ENCODE measurements at regions not wholly inside any gene's neighbourhood (a gene's known extent, or its start where the extent isn't known, plus 50 kb on each side); places are given as distances from the start of the nearest gene placed in this dataset.

- no peaks in the 10 kb centered on the region for H4K20me1 ChIP-seq (ENCODE audit: low read depth, low read length)
- H3K9ac ChIP-seq (ENCODE audit: low read length), result no peak overlapping the region
- TF ChIP-seq EZH2phosphoT487 (conservative IDR thresholded peaks at IDR 0.05; ENCODE audit: low read length) (no peak), CTCF (IDR thresholded peaks at IDR 0.05; ENCODE audit: insufficient read depth, low read length, poor library complexity, severe bottlenecking) (no peak)
- no peaks in the 10 kb centered on the region for H3K9me2 ChIP-seq (replicated peaks; ENCODE audit: insufficient read depth, low read length)
- no peaks in the 10 kb centered on the region for H3F3A ChIP-seq (ENCODE audit: insufficient read depth)
- no peak overlapping the region for H3K4me2 ChIP-seq (ENCODE audit: low read depth, low read length, poor library complexity, severe bottlenecking)
- H3K4me3 ChIP-seq (ENCODE audit: insufficient read depth, low read length, poor library complexity, severe bottlenecking), result no peak overlapping the region
- no peaks in the 10 kb centered on the region for H3K36me3 ChIP-seq (ENCODE audit: low read length)
- no peak overlapping the region for H2AFZ ChIP-seq (ENCODE audit: low read depth, low read length, severe bottlenecking)
- no peaks in the 10 kb centered on the region for H3K27me3 ChIP-seq (ENCODE audit: low read length)
- H3K79me2 ChIP-seq (ENCODE audit: insufficient read depth, low read length), result no peaks in the 10 kb centered on the region
- H3K27ac ChIP-seq (ENCODE audit: low read depth, low read length), result no peak overlapping the region
- no peaks in the 10 kb centered on the region for H3K9me3 ChIP-seq (ENCODE audit: insufficient read depth, low read length)
Observed at GRCh38 chr2:128721096-128721495, 402.4 kb upstream of the HS6ST1 start.

- H3K9me2 ChIP-seq (replicated peaks; ENCODE audit: insufficient read depth, low read length), result no peaks in the 10 kb centered on the region
- H3K27me3 ChIP-seq (ENCODE audit: low read length), result no peaks in the 10 kb centered on the region
- no peak overlapping the region for H3K4me3 ChIP-seq (ENCODE audit: insufficient read depth, low read length, poor library complexity, severe bottlenecking)
- H3K9me3 ChIP-seq (ENCODE audit: insufficient read depth, low read length), result no peaks in the 10 kb centered on the region
- H3K27ac ChIP-seq (ENCODE audit: low read depth, low read length), result no peak overlapping the region
- H3K79me2 ChIP-seq (ENCODE audit: insufficient read depth, low read length), result no peaks in the 10 kb centered on the region
- no peak overlapping the region for H3K9ac ChIP-seq (ENCODE audit: low read length)
- TF ChIP-seq EZH2phosphoT487 (conservative IDR thresholded peaks at IDR 0.05; ENCODE audit: low read length) (no peak), CTCF (IDR thresholded peaks at IDR 0.05; ENCODE audit: insufficient read depth, low read length, poor library complexity, severe bottlenecking) (no peak)
- no peaks in the 10 kb centered on the region for H3K36me3 ChIP-seq (ENCODE audit: low read length)
- H2AFZ ChIP-seq (ENCODE audit: low read depth, low read length, severe bottlenecking), result no peak overlapping the region
- H3K4me2 ChIP-seq (ENCODE audit: low read depth, low read length, poor library complexity, severe bottlenecking), result no peak overlapping the region
- H3F3A ChIP-seq (ENCODE audit: insufficient read depth), result no peaks in the 10 kb centered on the region
- H4K20me1 ChIP-seq (ENCODE audit: low read depth, low read length), result no peaks in the 10 kb centered on the region
Observed at GRCh38 chr2:128722489-128722888, 403.8 kb upstream of the HS6ST1 start.

- no peak overlapping the region for H3K27ac ChIP-seq (ENCODE audit: low read depth, low read length)
- no peak overlapping the region for H2AFZ ChIP-seq (ENCODE audit: low read depth, low read length, severe bottlenecking)
- H3K36me3 ChIP-seq (ENCODE audit: low read length), result no peaks in the 10 kb centered on the region
- H3K9ac ChIP-seq (ENCODE audit: low read length), result no peak overlapping the region
- H3K9me3 ChIP-seq (ENCODE audit: insufficient read depth, low read length), result no peaks in the 10 kb centered on the region; the same call in 1 of the 2 replicates
- H3K9me2 ChIP-seq (replicated peaks; ENCODE audit: insufficient read depth, low read length), result no peaks in the 10 kb centered on the region
- no peak overlapping the region for H3K4me2 ChIP-seq (ENCODE audit: low read depth, low read length, poor library complexity, severe bottlenecking)
- H3F3A ChIP-seq (ENCODE audit: insufficient read depth), result no peaks in the 10 kb centered on the region
- no peak overlapping the region for H3K4me3 ChIP-seq (ENCODE audit: insufficient read depth, low read length, poor library complexity, severe bottlenecking)
- TF ChIP-seq CTCF (IDR thresholded peaks at IDR 0.05; ENCODE audit: insufficient read depth, low read length, poor library complexity, severe bottlenecking), result no peak
- no peak for TF ChIP-seq EZH2phosphoT487 (conservative IDR thresholded peaks at IDR 0.05; ENCODE audit: low read length)
- no peaks in the 10 kb centered on the region for H4K20me1 ChIP-seq (ENCODE audit: low read depth, low read length)
- H3K79me2 ChIP-seq (ENCODE audit: insufficient read depth, low read length), result no peaks in the 10 kb centered on the region
- H3K27me3 ChIP-seq (ENCODE audit: low read length), result no peaks in the 10 kb centered on the region
Observed at GRCh38 chr2:128724547-128724946, 405.9 kb upstream of the HS6ST1 start.
